ENCODE measurements at regions not wholly inside any gene's neighbourhood (a gene's known extent, or its start where the extent isn't known, plus 50 kb on each side); places are given as distances from the start of the nearest gene placed in this dataset.

DNA sequence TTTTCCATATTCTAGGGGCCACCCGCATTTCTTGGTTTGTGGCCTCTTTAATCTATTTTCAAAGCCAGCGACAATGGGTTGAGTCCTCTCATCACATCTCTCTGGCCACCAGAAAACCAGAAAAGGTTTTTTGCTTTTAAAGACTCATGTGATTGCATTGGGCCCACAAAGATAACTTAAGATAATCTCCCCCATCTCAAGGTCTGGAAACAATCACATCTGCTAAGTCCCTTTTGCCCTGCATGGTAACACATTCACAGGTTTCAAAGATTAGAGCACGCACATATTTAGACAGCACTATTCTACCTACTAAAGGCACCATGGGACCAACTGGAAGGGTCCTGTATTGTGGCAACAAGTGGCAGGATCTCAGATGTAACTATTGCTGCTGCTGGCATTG, 147.0 kb upstream of the MIR17HG start:
- intact Hi-C loops (cut with micrococcal nuclease; ENCODE audit: unreplicated experiment), result no loop called here

DNA sequence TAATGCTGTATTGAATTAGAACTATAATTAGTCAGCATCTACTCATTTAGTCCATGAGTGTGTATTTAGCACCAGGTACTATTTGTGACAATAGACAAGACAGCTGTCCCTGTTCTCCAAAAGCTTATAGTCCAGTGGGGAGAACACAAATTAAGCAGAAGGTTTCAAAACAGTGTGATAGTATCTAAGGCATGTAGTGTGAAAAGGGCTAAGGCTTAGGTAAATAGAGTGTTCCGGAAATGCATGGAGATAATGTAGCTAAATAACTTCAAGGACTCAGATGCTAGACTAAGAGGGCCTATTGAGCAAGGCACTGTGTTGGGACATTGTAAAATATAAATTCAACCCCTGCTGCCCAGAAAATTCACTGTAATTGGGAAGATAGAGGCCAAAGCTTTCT, 144.1 kb upstream of the MIR17HG start:
- ChIA-PET POLR2A (ENCODE audit: low non-redundant PET) (no interaction called here), CTCF (no interaction called here)
- DNase-seq (ENCODE audit: low spot score), result no peak
- Histone ChIP-seq H3K4me3 (ENCODE audit: low read depth, low read length, poor library complexity, severe bottlenecking) (no peak overlapping the region), H3K36me3 (ENCODE audit: insufficient read depth, low read length, poor library complexity, severe bottlenecking) (no peaks in the 10 kb centered on the region), H3K27ac (ENCODE audit: low read depth, low read length, poor library complexity, severe bottlenecking) (no peak overlapping the region), H3K27me3 (replicated peaks; ENCODE audit: insufficient read depth, low read depth, low read length, poor library complexity) (peaks cover 21% of the 10 kb centered on the region), H3K9me3 (ENCODE audit: low read depth, low read length, poor library complexity, severe bottlenecking) (no peaks in the 10 kb centered on the region), H3K4me1 (ENCODE audit: insufficient read depth, low read length, poor library complexity, severe bottlenecking) (no peaks in the 10 kb centered on the region)
- intact Hi-C loops (cut with micrococcal nuclease; ENCODE audit: unreplicated experiment), result no loop called here
- BruUV-seq (replicated peaks), result no TSS peak
- TF ChIP-seq, protein P1, sequence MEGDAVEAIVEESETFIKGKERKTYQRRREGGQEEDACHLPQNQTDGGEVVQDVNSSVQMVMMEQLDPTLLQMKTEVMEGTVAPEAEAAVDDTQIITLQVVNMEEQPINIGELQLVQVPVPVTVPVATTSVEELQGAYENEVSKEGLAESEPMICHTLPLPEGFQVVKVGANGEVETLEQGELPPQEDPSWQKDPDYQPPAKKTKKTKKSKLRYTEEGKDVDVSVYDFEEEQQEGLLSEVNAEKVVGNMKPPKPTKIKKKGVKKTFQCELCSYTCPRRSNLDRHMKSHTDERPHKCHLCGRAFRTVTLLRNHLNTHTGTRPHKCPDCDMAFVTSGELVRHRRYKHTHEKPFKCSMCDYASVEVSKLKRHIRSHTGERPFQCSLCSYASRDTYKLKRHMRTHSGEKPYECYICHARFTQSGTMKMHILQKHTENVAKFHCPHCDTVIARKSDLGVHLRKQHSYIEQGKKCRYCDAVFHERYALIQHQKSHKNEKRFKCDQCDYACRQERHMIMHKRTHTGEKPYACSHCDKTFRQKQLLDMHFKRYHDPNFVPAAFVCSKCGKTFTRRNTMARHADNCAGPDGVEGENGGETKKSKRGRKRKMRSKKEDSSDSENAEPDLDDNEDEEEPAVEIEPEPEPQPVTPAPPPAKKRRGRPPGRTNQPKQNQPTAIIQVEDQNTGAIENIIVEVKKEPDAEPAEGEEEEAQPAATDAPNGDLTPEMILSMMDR (conservative IDR thresholded peaks at IDR 0.05; ENCODE audit: low read depth, low read length), result no peak
- no peak for TF ChIP-seq EZH2 (IDR thresholded peaks at IDR 0.05; ENCODE audit: borderline replicate concordance, low read depth, low read length, poor library complexity, severe bottlenecking)

More for the DNA sequence above, 147.0 kb upstream of the MIR17HG start:
- TF ChIP-seq, protein P1 (conservative IDR thresholded peaks at IDR 0.05; ENCODE audit: low read depth, low read length), result no peak
- no peak for TF ChIP-seq EZH2 (IDR thresholded peaks at IDR 0.05; ENCODE audit: borderline replicate concordance, low read depth, low read length, poor library complexity, severe bottlenecking)
- no peaks in the 10 kb centered on the region for H3K9me3 ChIP-seq (ENCODE audit: low read depth, low read length, poor library complexity, severe bottlenecking)
- no peak for DNase-seq (ENCODE audit: low spot score)
- no peak overlapping the region for H3K27ac ChIP-seq (ENCODE audit: low read depth, low read length, poor library complexity, severe bottlenecking)
- no TSS peak for BruUV-seq (replicated peaks)
- no peak overlapping the region for H3K4me3 ChIP-seq (ENCODE audit: low read depth, low read length, poor library complexity, severe bottlenecking)
- no peaks in the 10 kb centered on the region for H3K36me3 ChIP-seq (ENCODE audit: insufficient read depth, low read length, poor library complexity, severe bottlenecking)
- peaks cover 22% of the 10 kb centered on the region for H3K27me3 ChIP-seq (replicated peaks; ENCODE audit: insufficient read depth, low read depth, low read length, poor library complexity)
- CTCF ChIA-PET, result no interaction called here
- no peaks in the 10 kb centered on the region for H3K4me1 ChIP-seq (ENCODE audit: insufficient read depth, low read length, poor library complexity, severe bottlenecking)
- POLR2A ChIA-PET (ENCODE audit: low non-redundant PET), result no interaction called here

DNA sequence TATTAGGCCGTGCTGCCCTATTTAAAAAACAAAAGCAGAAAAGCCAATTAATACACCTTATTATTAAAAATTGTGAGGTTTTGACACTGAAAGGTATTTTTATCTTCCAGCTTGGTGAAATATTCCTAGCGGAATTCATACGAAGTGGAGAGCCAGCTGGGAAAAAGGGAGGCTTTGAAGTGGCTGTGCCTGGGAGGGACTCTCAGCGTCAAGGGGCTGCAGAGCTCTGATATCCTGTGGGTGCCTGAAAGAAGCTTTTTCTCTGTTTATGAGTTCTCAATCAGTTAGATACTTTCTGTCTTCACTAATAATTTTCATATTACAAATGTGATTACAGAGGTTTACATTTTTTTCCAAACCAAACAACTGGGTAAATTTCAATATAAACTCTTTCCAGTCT, 140.2 kb upstream of the MIR17HG start:
- ChIA-PET POLR2A (ENCODE audit: low non-redundant PET) (no interaction called here), CTCF (no interaction called here)
- no peak for DNase-seq (ENCODE audit: low spot score)
- TF ChIP-seq, protein P1 (conservative IDR thresholded peaks at IDR 0.05; ENCODE audit: low read depth, low read length), result no peak
- no TSS peak for BruUV-seq (replicated peaks)
- Histone ChIP-seq H3K4me3 (ENCODE audit: low read depth, low read length, poor library complexity, severe bottlenecking) (no peak overlapping the region), H3K4me1 (ENCODE audit: insufficient read depth, low read length, poor library complexity, severe bottlenecking) (no peaks in the 10 kb centered on the region), H3K27me3 (replicated peaks; ENCODE audit: insufficient read depth, low read depth, low read length, poor library complexity) (peaks cover 53% of the 10 kb centered on the region), H3K27ac (ENCODE audit: low read depth, low read length, poor library complexity, severe bottlenecking) (no peak overlapping the region), H3K9me3 (ENCODE audit: low read depth, low read length, poor library complexity, severe bottlenecking) (no peaks in the 10 kb centered on the region), H3K36me3 (ENCODE audit: insufficient read depth, low read length, poor library complexity, severe bottlenecking) (no peaks in the 10 kb centered on the region)
- intact Hi-C loops (cut with micrococcal nuclease; ENCODE audit: unreplicated experiment), result no loop called here

Data from A673 (cell line).